K562 (cell line): ENCODE measurements at regions not wholly inside any gene's neighbourhood (a gene's known extent, or its start where the extent isn't known, plus 50 kb on each side); places are given as distances from the start of the nearest gene placed in this dataset.

ENCODE experiments used
- BCLAF1 ChIP-seq, 2 experiments: fragments of 450-650 bp in 1 of 2; IDR thresholded peaks; 2 replicates each; pipeline ENCODE4 v1.6.1; 2011 to 2017; ENCODE audit warnings: low read depth in 2 of 2, antibody characterized with exemption in 1 of 2, borderline replicate concordance in 1 of 2, low read length in 1 of 2, mild to moderate bottlenecking in 1 of 2, mixed read lengths in 1 of 2; ENCODE audit not compliant: control insufficient read depth in 1 of 2
- FOXK1 ChIP-seq: sonication (generic); formaldehyde crosslinking; IDR thresholded peaks from 2 replicates; pipeline ENCODE4 v1.8.0; 2022; ENCODE audit warnings: missing genetic modification reagents, mild to moderate bottlenecking, borderline replicate concordance
- RAD21 ChIP-seq, 2 experiments: fragments of 250-450 bp in 1 of 2; fragments of 450-650 bp in 1 of 2; sonication (Bioruptor Pico) in 1 of 2; formaldehyde crosslinking in 1 of 2; IDR thresholded peaks in 1 of 2; conservative IDR thresholded peaks in 1 of 2; 2 replicates each; pipeline versions ENCODE4 v1.4.0 to v1.8.0; 2020 to 2022; ENCODE audit warnings: mild to moderate bottlenecking in 2 of 2, moderate library complexity in 1 of 2

DNA sequence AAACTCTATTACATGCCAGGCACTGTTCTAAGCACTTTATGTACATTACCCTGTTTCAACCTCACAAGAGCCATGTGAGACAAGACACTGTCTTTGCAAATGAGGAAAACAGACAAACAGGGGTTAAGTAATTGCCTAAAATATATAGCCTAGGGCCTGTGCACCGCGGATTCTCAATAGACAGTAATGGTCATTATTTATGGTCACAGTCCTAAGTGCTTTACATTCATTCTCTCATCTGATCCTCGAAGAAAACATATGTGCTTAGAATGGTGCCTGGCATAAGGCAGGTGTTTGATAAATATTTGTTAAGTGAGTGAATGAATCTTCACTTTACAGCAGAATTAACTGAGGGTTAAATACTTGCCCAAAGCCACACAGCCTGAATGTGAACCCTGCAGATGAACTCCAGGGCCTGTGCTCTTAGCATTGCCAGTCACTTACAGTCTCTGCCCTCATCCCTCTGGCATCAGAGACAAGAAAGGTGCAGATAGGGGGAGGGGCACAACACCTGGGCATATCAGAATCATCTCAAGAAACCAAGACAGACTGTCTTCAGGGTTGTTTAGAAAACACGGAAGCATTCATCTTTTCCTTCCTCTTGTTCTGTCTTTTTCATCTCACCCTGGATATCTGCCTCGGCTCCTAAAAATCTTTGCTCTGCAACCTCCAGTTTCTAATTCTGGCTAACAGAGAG, 92.8 kb upstream of the SASH1 start:
- TF ChIP-seq BCLAF1 (IDR thresholded peaks at IDR 0.05; ENCODE audit: borderline replicate concordance in 1 of 2, control insufficient read depth in 1 of 2, low read depth in 2 of 2, low read length in 1 of 2), result no peak
- no peak for TF ChIP-seq RAD21 (CRISPR knock-in tag; conservative IDR thresholded peaks at IDR 0.05 in 1 of 2, IDR thresholded peaks at IDR 0.05 in 1 of 2)
- no peak for TF ChIP-seq FOXK1 (CRISPR knock-in tag)
